ENCODE measurements at regions not wholly inside any gene's neighbourhood (a gene's known extent, or its start where the extent isn't known, plus 50 kb on each side); places are given as distances from the start of the nearest gene placed in this dataset.
"Not testable (repeated sequence)": the region's sequence is repeated elsewhere in the genome, so short reads cannot be mapped to it uniquely, and the experiment has no call there.

DNA sequence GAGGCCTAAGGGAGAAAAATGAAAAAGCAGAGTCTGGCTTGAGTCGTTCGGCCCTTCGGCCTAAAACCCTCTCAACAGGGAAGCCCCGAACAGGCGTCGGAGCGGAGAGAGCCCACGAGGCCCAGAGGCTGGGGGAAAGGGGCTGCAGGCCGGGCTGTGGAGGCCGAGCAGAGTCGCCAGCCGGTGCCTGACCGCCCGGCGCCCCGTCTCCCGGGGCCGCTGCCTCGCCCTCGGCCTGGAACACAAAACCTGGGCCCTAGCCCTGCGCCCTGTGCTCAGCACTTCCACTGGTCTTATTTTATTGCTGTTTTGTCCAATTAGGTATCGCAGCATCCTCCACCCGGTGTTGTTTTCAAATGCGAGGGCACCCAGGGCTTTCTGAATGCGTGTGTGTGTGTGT, 110.1 kb upstream of the FOXD4L5 start:
- not testable (repeated sequence) for DNase-seq (ENCODE audit: low read depth)

DNA sequence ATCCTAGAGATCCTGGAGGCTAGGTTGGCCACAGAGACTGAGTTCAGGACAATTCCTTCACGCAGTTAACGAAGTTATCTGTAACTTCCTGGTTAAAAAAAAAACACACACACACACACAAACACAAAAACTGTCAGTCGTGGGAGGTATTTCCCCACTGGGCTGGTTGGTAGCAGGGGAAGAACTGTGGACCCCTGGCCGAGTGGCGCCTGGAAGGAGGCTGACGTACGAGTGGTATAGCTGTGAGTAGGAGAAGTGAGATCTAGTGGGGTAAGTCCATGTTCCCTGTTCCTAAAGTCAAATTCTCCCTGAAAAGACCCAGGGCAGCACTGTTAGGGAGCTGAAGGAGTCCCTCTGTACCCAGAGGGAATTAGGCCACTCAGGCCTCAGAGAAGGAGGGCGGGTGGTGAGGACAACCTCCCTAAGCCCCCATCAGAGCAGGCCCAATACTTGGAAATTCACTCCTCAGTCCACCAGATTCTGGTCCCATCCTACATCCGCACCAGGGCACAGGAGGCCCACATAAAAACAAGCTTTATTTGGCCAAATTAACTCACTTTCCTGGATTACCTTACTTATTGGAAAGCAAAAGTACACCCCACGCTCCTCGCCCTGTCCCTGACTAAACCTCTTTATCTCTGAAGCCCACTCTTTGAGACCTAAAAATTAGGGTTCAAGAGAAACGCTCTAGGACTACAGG, 108.3 kb upstream of the FOXD4L5 start:
- DNase-seq (ENCODE audit: low read depth) = not testable (repeated sequence)

DNA sequence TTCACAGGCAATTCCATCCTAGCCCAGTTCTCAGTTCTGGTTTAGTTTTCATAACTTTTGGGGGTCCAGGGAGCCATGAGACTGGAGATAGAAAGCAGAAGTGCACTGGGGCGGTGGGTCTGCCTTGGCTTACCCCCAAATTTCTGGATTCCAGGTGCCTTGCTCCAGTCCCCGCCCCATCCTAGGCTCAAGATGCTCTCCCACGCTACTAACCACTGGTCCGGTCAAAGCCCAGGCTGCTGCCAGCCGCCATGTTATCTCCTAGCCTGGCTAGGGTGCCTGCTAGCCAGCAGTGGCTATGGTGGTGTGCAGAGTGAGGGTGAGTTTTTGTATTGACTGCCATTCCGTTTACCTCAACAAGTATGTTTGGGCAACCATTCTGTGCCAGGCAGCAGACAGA, 107.6 kb upstream of the FOXD4L5 start:
- not testable (repeated sequence) for DNase-seq (ENCODE audit: low read depth)

- not testable (repeated sequence) for DNase-seq (ENCODE audit: low read depth)
These were observed 104.7 kb upstream of the FOXD4L5 start for GRCh38 chr9:65389710-65390109.

DNA sequence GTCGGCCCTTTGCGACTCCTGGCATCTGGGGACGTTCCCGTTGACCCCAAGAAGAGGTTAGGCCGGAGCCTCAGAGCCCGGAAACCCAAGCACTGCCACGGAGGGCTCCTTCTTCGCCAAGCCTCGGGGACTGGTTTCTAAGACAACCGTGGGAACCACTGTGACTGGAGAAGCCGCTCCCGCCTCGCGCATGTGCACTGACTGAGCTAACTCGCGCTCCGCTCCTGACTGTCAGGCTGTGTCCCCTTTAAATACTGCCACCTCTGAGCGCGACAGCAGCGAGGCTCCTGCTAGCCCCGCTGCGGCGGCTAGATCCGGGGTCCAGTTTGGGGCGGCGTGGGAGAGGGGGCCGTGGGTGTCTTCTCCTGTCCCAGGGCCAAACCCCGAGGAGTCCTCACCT, 104.2 kb upstream of the FOXD4L5 start:
- DNase-seq (ENCODE audit: low read depth) = not testable (repeated sequence)

DNA sequence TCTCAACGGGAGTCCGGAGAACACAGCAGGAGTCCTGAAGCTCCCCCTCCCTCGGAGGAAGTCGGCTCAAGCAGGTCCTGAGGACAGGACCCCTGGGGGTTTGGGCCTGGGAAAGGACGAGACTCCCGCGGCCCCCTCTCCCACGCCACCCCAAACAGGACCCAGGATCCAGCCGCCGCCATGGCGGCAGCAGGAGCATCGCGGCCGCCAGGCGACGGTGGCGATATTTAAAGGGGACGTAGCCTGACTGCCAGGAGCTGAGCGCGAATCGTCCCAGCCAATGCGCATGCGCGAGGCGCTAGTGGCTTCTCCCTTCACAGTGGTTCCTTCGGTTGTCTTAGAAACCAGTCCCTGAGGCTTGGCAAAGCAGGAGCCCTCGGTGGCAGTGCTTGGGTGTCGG, 101.7 kb upstream of the FOXD4L5 start:
- DNase-seq (ENCODE audit: low read depth) = peak; percentile 56

GRCh38 chr9:65386191-65386590, 101.2 kb upstream of the FOXD4L5 start:
- DNase-seq (ENCODE audit: low read depth) = not testable (repeated sequence)

DNA sequence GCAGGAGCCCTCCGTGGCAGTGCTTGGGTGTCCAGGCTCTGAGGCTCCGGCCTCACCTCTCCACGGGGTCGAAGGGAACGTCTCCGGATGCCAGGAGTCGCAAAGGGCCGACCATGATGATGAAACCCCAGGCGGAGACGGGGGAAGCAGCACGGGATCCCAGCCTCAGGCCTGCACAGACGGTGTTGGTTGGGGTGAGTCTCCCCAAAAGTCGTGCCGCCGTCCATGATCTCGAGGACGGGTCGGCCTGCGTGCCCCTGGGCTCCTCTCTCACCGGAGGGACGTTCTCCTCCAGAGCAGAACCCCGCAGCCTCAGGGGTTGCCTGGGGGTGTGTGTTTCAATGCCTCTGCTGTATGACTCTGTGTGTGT, 100.6 kb upstream of the FOXD4L5 start:
- not testable (repeated sequence) for DNase-seq (ENCODE audit: low read depth)

DNA sequence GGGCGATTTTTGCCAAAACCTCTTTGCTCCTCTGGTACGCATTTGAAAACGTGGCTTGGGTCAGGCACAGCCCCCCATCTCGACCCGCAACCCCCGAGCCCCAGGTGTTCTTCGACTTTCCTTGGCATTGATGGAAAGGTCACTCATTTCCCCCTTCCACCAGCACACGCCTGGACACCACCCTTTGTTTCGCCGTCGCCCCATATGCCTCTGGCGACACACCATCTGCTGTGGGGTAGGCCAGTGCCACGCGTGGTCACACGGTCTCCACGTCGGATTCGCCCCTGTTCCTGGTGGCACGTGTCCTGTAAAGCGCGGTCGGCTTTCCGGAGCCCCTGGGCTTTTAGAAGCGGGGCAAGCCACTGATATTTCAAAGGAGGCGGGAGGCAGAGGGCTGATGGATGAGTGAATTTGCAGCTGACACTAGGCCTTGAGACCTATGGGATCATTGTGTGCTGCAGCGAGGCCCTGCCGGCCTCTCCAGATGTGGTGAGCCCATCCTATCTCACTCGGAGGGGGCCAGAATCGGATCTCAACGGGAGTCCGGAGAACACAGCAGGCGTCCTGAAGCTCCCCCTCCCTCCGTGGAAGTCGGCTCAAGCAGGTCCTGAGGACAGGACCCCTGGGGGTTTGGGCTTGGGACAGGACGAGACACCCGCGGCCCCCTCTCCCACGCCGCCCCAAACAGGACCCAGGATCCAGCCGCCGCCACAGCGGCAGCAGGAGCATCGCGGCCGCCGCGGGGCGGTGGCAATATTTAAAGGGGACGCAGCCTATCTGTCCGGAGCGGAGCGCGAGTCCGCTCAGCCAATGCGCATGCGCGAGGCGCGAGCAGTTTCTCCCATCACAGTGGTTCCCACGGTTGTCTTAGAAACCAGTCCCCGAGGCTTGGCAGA, 100.0 kb upstream of the FOXD4L5 start:
- not testable (repeated sequence) for DNase-seq (ENCODE audit: low read depth)

DNA sequence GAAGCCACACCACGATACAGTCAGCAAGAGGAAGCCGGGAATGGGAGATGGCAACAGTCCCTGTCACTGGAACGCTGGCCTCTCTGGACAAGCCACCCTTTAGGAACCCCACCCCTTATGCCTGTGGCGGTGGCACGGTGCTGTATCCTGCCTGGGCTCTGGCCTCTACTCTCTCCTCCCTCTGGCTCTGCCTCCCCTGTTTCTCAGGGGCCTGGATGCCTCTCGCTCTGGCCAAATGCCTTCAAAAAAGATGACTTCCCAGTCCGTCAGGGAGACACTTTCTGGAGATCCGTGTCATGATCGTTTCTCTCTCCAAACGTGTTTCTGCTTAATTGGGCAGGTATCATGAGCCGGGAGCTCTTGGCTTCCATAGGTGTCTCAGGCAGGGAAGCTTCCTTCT, 99.1 kb upstream of the FOXD4L5 start:
- not testable (repeated sequence) for DNase-seq (ENCODE audit: low read depth)

- not testable (repeated sequence) for DNase-seq (ENCODE audit: low read depth)
These were observed 98.6 kb upstream of the FOXD4L5 start for GRCh38 chr9:65383646-65384045.

DNA sequence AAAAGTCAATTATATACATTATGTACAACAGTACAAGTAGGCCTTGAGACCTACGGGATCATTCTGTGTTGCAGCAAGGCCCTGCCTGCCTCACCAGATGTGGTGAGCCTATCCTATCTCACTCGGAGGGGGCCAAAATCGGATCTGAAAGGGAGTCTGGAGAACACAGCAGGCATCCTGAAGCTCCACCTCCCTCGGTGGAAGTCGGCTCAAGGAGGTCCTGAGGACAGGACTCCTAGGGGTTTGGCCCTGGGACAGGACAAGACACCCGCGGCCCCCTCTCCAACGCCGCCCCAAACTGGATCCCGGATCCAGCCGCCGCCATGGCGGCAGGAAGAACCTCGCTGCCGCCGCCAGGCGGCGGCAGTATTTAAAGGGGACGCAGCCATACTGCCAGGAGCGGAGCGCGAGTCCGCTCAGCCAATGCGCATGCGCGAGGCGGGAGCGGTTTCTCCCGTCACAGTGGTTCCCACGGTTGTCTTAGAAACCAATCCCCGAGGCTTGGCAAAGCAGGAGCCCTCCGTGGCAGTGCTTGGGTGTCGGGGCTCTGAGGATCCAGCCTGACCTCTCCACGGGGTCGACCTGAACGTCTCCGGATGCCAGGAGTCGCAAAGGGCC, 97.8 kb upstream of the FOXD4L5 start:
- not testable (repeated sequence) for DNase-seq (ENCODE audit: low read depth)
